ENCODE measurements at regions not wholly inside any gene's neighbourhood (a gene's known extent, or its start where the extent isn't known, plus 50 kb on each side); places are given as distances from the start of the nearest gene placed in this dataset.

DNA sequence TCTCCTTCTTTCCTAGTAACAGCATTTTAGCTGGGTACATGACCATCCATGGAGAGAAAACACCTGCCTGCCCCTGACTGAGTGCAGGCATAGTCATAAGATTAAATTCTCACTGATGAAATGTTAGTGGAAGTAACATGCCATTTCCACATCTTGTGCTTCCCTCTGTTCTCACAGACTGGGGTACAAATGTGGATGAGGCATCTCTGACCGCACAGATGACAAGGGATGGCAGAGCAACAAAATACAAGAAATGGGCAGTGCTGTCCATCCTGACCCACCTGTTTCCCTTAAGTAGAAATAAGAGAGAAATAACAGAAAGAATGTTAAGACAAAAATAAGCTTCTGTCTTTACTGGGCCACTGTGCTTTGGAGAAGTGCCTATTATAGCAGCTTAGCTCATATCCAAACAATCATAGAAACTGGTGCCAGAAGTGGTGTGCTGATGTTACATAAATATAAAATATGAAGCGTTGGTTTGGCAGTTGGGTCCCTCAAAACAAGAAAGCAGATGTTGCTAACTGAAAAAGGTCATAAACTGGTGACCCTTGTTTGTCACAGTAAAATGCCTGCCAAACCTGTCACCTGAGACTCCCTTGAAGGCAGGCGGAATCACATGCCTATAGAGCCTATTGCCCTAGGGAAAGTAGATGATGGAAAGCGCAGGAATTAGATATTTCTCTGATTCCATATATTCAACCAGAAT lies 72.4 kb upstream of the CCDC150 start:
- no peak overlapping the region for H3K27ac Mint-ChIP-seq
- H3K4me3 Mint-ChIP-seq = no peak overlapping the region
- no peaks in the 10 kb centered on the region for H3K9me3 Mint-ChIP-seq
- H3K4me1 Mint-ChIP-seq = no peaks in the 10 kb centered on the region
- POLR2A ChIA-PET = no interaction called here
- no peaks in the 10 kb centered on the region for H3K36me3 Mint-ChIP-seq (ENCODE audit: low read depth)
- CTCF ChIA-PET = no interaction called here
- DNase-seq = no peak
- peaks cover 31% of the 10 kb centered on the region for H3K27me3 Mint-ChIP-seq

DNA sequence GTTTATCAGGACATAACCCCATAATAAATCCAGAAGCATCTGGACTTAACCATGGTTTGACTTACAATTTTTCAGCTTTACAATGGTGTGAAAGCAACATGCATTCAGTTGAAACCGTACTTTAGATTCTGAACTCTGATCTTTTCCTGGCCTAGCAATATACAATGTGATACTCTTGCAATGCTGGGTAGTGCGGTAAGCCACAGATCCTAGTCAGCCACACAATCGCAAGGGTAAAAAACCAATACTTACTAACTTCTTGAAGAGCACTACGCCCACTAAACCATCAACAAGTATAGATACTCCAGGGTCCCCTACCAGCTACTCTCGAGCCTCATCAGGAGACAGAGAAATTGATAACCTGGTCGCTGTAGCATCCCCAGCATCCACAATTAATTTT lies 71.0 kb upstream of the CCDC150 start:
- Mint-ChIP-seq H3K27me3 (peaks cover 30% of the 10 kb centered on the region), H3K9me3 (peaks cover 2% of the 10 kb centered on the region), H3K4me1 (no peaks in the 10 kb centered on the region), H3K4me3 (no peak overlapping the region), H3K36me3 (ENCODE audit: low read depth) (no peaks in the 10 kb centered on the region), H3K27ac (no peak overlapping the region)
- DNase-seq = no peak
- POLR2A ChIA-PET = no interaction called here
- CTCF ChIA-PET = interaction anchor here (1.6 kb wide), 1 partner anchor 52 kb away, joined by 4 read pairs; no protein-coding TSS in a partner anchor

DNA sequence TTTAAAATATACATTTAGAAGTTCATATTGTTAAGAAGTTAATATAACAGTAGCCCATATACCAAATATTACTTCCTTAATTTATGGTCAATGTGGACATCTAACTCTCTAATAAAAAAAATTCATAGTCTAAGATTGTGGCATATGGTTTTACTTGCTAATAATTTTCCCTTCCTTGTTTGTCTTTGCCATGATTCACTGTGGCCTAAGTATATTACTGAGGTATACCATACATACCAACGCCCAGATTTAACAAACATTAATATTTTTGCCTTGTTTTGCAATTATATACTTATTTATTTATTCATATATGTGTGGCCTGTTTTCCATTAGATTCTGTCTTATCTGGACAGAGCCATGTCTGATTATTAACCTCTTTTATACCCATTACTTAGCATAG lies 54.6 kb upstream of the CCDC150 start:
- H3K4me3 Mint-ChIP-seq = no peak overlapping the region
- H3K27me3 Mint-ChIP-seq = peaks cover 57% of the 10 kb centered on the region
- H3K36me3 Mint-ChIP-seq (ENCODE audit: low read depth) = no peaks in the 10 kb centered on the region
- no peak for DNase-seq
- H3K4me1 Mint-ChIP-seq = peaks cover 3% of the 10 kb centered on the region
- POLR2A ChIA-PET = no interaction called here
- CTCF ChIA-PET = no interaction called here
- peaks cover 12% of the 10 kb centered on the region for H3K9me3 Mint-ChIP-seq
- H3K27ac Mint-ChIP-seq = no peak overlapping the region

DNA sequence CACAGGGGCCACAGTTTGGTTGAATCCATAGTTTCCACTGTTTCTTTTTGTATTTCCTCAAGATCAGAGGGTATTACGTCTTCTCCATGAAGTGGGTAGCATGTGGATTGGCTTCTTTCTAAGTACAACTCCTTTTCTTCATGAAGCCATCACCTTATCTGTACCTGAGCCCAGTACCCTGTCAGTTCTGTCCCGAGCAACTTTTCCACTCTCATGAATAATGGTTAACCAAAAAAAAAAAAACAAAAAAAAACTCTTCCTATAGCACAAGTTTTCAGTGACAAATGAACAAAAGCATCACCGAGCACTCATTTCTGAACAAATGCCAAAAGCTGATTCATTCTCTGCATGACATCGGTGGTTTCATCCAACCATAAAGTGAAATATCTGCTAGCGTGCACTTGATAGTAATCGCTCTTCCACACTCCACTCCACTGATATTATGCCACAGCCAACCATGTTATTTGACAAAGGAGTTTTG lies 53.0 kb upstream of the CCDC150 start:
- Mint-ChIP-seq H3K4me3 (no peak overlapping the region), H3K27me3 (peaks cover 65% of the 10 kb centered on the region), H3K27ac (no peak overlapping the region), H3K4me1 (peaks cover 3% of the 10 kb centered on the region), H3K9me3 (peaks cover 12% of the 10 kb centered on the region), H3K36me3 (ENCODE audit: low read depth) (no peaks in the 10 kb centered on the region)
- DNase-seq = no peak
- POLR2A ChIA-PET = no interaction called here
- CTCF ChIA-PET = no interaction called here

DNA sequence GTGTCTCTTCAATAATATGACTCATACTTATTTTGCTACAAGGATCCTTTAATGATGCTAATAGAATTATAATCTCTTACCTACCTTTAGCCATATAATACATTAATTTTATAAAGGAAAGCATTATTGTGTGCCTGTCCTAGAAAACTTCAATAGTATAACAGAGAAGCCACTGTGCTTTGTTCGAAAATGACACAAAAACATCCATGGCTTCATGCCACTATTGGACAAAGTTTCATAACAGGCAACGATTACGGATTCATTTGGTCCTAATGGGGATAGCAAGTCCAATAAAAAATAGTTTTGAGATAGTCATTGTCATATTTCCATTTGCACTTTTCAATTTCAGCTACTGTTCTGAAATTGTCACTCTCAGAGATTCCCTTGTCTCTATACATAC lies 52.5 kb upstream of the CCDC150 start:
- H3K4me1 Mint-ChIP-seq = peaks cover 3% of the 10 kb centered on the region
- no peak overlapping the region for H3K27ac Mint-ChIP-seq
- H3K36me3 Mint-ChIP-seq (ENCODE audit: low read depth) = no peaks in the 10 kb centered on the region
- ChIA-PET CTCF (no interaction called here), POLR2A (no interaction called here)
- peaks cover 12% of the 10 kb centered on the region for H3K9me3 Mint-ChIP-seq
- DNase-seq = no peak
- peaks cover 70% of the 10 kb centered on the region for H3K27me3 Mint-ChIP-seq
- H3K4me3 Mint-ChIP-seq = no peak overlapping the region

DNA sequence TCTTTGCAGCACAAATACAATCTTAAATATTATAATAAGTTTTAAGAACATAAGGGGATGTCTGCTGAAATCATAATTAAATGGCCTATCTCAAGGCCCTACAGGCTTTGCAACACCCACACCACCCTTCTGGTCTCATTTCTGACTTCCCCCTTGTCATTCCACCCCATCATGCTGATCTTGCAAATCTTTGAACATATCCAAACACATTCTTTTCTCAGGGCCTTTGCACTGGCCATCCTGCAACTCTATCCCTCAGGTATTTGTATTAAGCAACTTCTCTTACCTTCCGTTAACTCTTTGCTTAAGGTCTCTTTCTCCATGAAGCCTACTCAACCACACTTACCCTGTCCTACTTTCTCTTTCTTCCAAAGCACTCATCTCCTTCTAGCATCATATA lies 51.8 kb upstream of the CCDC150 start:
- DNase-seq = no peak
- Mint-ChIP-seq H3K4me1 (peaks cover 7% of the 10 kb centered on the region), H3K36me3 (ENCODE audit: low read depth) (no peaks in the 10 kb centered on the region), H3K4me3 (no peak overlapping the region), H3K9me3 (peaks cover 12% of the 10 kb centered on the region), H3K27me3 (peaks cover 71% of the 10 kb centered on the region), H3K27ac (no peak overlapping the region)
- ChIA-PET CTCF (no interaction called here), POLR2A (no interaction called here)

DNA sequence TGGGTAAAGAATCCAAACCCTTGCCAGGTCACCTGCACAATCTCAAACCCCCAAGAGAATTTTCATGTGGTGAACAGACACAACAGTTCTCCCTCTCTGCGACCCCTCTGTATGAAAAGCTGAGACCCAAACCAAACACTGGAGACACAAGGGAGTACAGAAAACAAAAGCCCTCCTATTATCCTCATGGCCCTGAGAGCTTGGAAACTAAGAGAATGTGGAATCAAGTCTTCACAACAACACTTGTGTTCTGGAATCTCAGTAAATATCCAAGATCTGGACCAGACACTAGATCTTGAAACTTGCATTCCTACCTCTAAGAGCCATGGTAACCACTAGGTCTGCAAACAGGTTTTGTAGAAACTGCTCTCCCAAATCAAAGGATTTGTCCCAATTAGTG lies 50.1 kb upstream of the CCDC150 start:
- Mint-ChIP-seq H3K4me3 (no peak overlapping the region), H3K4me1 (peaks cover 10% of the 10 kb centered on the region), H3K27ac (no peak overlapping the region), H3K36me3 (ENCODE audit: low read depth) (no peaks in the 10 kb centered on the region), H3K9me3 (peaks cover 12% of the 10 kb centered on the region), H3K27me3 (peaks cover 73% of the 10 kb centered on the region)
- DNase-seq = no peak
- CTCF ChIA-PET = no interaction called here
- POLR2A ChIA-PET = no interaction called here

Data from activated CD4-positive, alpha-beta T cell treated with anti-CD3 and anti-CD28 coated beads, Interleukin-2, amount 10 ng/mL, durations not matched to agents 7 days and 5 days (primary cell).